Mesendoderm (in vitro differentiated cells): ENCODE measurements at regions not wholly inside any gene's neighbourhood (a gene's known extent, or its start where the extent isn't known, plus 50 kb on each side); places are given as distances from the start of the nearest gene placed in this dataset.

Experiments
- DNase-seq: peaks from one replicate; pipeline ENCODE4 v3.0.0; 2013
- H2AK5ac ChIP-seq: 2 replicates; pipeline ENCODE4 v1.6.1; 2013; ENCODE audit warnings: low read length, inconsistent platforms
- H2BK120ac ChIP-seq: 2 replicates; pipeline ENCODE4 v1.6.1; 2013; ENCODE audit warnings: low read depth, mild to moderate bottlenecking, low read length, moderate library complexity, mixed read lengths
- H2BK15ac ChIP-seq: replicated peaks from 2 replicates; pipeline ENCODE4 v1.6.1; 2013; ENCODE audit warnings: low read depth, mild to moderate bottlenecking, moderate library complexity
- H2BK5ac ChIP-seq: 2 replicates; pipeline ENCODE4 v1.6.1; 2013; ENCODE audit warnings: low read length, inconsistent platforms
- H3K18ac ChIP-seq: 2 replicates; pipeline ENCODE4 v1.6.1; 2013; ENCODE audit warnings: mild to moderate bottlenecking, low read length, mixed read lengths
- H3K23ac ChIP-seq: one replicate; pipeline ENCODE4 v1.6.1; 2013; ENCODE audit warnings: low read length
- H3K27ac ChIP-seq: 2 replicates; pipeline ENCODE4 v1.5.1; 2013; ENCODE audit warnings: low read depth, mild to moderate bottlenecking, inconsistent platforms, low read length, moderate library complexity
- H3K27me3 ChIP-seq: 2 replicates; pipeline ENCODE4 v1.6.1; 2013; ENCODE audit warnings: low read length, control low read depth, mild to moderate bottlenecking, inconsistent platforms; ENCODE audit not compliant: insufficient read depth, poor library complexity
- H3K36me3 ChIP-seq: 2 replicates; pipeline ENCODE4 v1.6.1; 2013; ENCODE audit warnings: low read length, inconsistent platforms; ENCODE audit not compliant: control insufficient read depth, insufficient read depth
- H3K4ac ChIP-seq: one replicate; pipeline ENCODE4 v1.6.1; 2013; ENCODE audit warnings: low read depth, mild to moderate bottlenecking, low read length, moderate library complexity
- H3K4me1 ChIP-seq: 2 replicates; pipeline ENCODE4 v1.6.1; 2013; ENCODE audit warnings: low read depth, low read length, inconsistent platforms; ENCODE audit not compliant: control insufficient read depth
- H3K4me2 ChIP-seq: 2 replicates; pipeline ENCODE4 v1.6.1; 2013; ENCODE audit warnings: low read length
- H3K4me3 ChIP-seq: 2 replicates; pipeline ENCODE4 v1.5.1; 2013; ENCODE audit warnings: mild to moderate bottlenecking, low read length
- H3K56ac ChIP-seq: one replicate; pipeline ENCODE4 v1.6.1; 2013; ENCODE audit warnings: low read length
- H3K79me1 ChIP-seq: 2 replicates; pipeline ENCODE4 v1.6.1; 2013; ENCODE audit warnings: low read length, inconsistent platforms
- H3K79me2 ChIP-seq: 2 replicates; pipeline ENCODE4 v1.6.1; 2013; ENCODE audit warnings: mild to moderate bottlenecking, low read length; ENCODE audit not compliant: control insufficient read depth, insufficient read depth
- H3K9ac ChIP-seq: 2 replicates; pipeline ENCODE4 v1.6.1; 2013; ENCODE audit warnings: low read length, inconsistent platforms
- H4K5ac ChIP-seq: one replicate; pipeline ENCODE4 v1.6.1; 2013; ENCODE audit warnings: low read length
- H4K8ac ChIP-seq: one replicate; pipeline ENCODE4 v1.6.1; 2013; ENCODE audit warnings: low read depth, mild to moderate bottlenecking, control low read depth, low read length, moderate library complexity
- WGBS: extraction: QIAGEN DNeasy Blood & Tissue Kit; methylation state at CpG from one replicate; pipeline ENCODE4 v1.1.7; 2013; ENCODE audit warnings: low lambda C conversion rate, missing lambda C conversion rate; ENCODE audit not compliant: insufficient coverage; ENCODE audit errors: extremely low coverage; 5-methylcytosine and 5-hydroxymethylcytosine counted together

GRCh38 chr12:107415071-107415470 is 270.5 kb upstream of the PWP1 start:
- Histone ChIP-seq H3K4me1 (no peaks in the 10 kb centered on the region), H2BK120ac (no peak overlapping the region), H3K23ac (no peak overlapping the region), H3K4me2 (no peak overlapping the region), H3K4ac (no peak overlapping the region), H3K18ac (no peak overlapping the region), H3K36me3 (no peaks in the 10 kb centered on the region), H4K8ac (no peak overlapping the region), H2BK5ac (no peak overlapping the region), H3K79me2 (no peaks in the 10 kb centered on the region), H2AK5ac (no peak overlapping the region), H4K5ac (no peak overlapping the region), H3K27me3 (no peaks in the 10 kb centered on the region), H3K27ac (no peak overlapping the region), H3K79me1 (no peaks in the 10 kb centered on the region), H3K9ac (no peak overlapping the region), H3K4me3 (no peak overlapping the region), H2BK15ac (no peak overlapping the region), H3K56ac (no peak overlapping the region)
- no CpG with 5 or more reads among the region's 7 CpGs for WGBS
- DNase-seq: no peak

- no peak overlapping the region for H2BK15ac ChIP-seq
- no peaks in the 10 kb centered on the region for H3K27me3 ChIP-seq
- no peak overlapping the region for H4K8ac ChIP-seq
- H3K4ac ChIP-seq: no peak overlapping the region
- H3K27ac ChIP-seq: no peak overlapping the region
- H3K79me2 ChIP-seq: no peaks in the 10 kb centered on the region
- no CpG with 5 or more reads among the region's 8 CpGs for WGBS
- H3K36me3 ChIP-seq: no peaks in the 10 kb centered on the region
- H4K5ac ChIP-seq: no peak overlapping the region
- no peak for DNase-seq
- no peaks in the 10 kb centered on the region for H3K4me1 ChIP-seq
- no peak overlapping the region for H2AK5ac ChIP-seq
- no peak overlapping the region for H3K4me2 ChIP-seq
- no peak overlapping the region for H2BK120ac ChIP-seq
- no peak overlapping the region for H3K9ac ChIP-seq
- H3K79me1 ChIP-seq: no peaks in the 10 kb centered on the region
- H3K56ac ChIP-seq: no peak overlapping the region
- no peak overlapping the region for H2BK5ac ChIP-seq
- H3K18ac ChIP-seq: no peak overlapping the region
- H3K4me3 ChIP-seq: no peak overlapping the region
- no peak overlapping the region for H3K23ac ChIP-seq
These were observed 269.8 kb upstream of the PWP1 start for GRCh38 chr12:107415834-107416233.

GRCh38 chr12:107417004-107417403 is 268.6 kb upstream of the PWP1 start:
- no peak overlapping the region for H3K18ac ChIP-seq
- H4K8ac ChIP-seq: no peak overlapping the region
- no peak overlapping the region for H3K27ac ChIP-seq
- no peak overlapping the region for H3K56ac ChIP-seq
- H2BK5ac ChIP-seq: no peak overlapping the region
- no peak overlapping the region for H2BK15ac ChIP-seq
- H2BK120ac ChIP-seq: no peak overlapping the region
- no peaks in the 10 kb centered on the region for H3K4me1 ChIP-seq
- H3K36me3 ChIP-seq: no peaks in the 10 kb centered on the region
- no peak overlapping the region for H3K4ac ChIP-seq
- no CpG with 5 or more reads among the region's 5 CpGs for WGBS
- no peak overlapping the region for H3K4me2 ChIP-seq
- H3K79me2 ChIP-seq: no peaks in the 10 kb centered on the region
- H3K23ac ChIP-seq: no peak overlapping the region
- no peaks in the 10 kb centered on the region for H3K79me1 ChIP-seq
- DNase-seq: no peak
- H3K9ac ChIP-seq: no peak overlapping the region
- no peak overlapping the region for H2AK5ac ChIP-seq
- no peak overlapping the region for H4K5ac ChIP-seq
- no peaks in the 10 kb centered on the region for H3K27me3 ChIP-seq
- H3K4me3 ChIP-seq: no peak overlapping the region

GRCh38 chr12:107418981-107419380 is 266.6 kb upstream of the PWP1 start:
- no peak overlapping the region for H4K5ac ChIP-seq
- no peaks in the 10 kb centered on the region for H3K4me1 ChIP-seq
- H3K27ac ChIP-seq: no peak overlapping the region
- no peak overlapping the region for H2BK15ac ChIP-seq
- H2BK5ac ChIP-seq: no peak overlapping the region
- no peak overlapping the region for H4K8ac ChIP-seq
- no peak overlapping the region for H3K4me2 ChIP-seq
- no peak overlapping the region for H3K9ac ChIP-seq
- H3K4ac ChIP-seq: no peak overlapping the region
- no peaks in the 10 kb centered on the region for H3K36me3 ChIP-seq
- no peak overlapping the region for H3K4me3 ChIP-seq
- H2BK120ac ChIP-seq: no peak overlapping the region
- no peak overlapping the region for H3K23ac ChIP-seq
- no peak for DNase-seq
- H2AK5ac ChIP-seq: no peak overlapping the region
- no peaks in the 10 kb centered on the region for H3K27me3 ChIP-seq
- no peaks in the 10 kb centered on the region for H3K79me1 ChIP-seq
- no peak overlapping the region for H3K56ac ChIP-seq
- no peaks in the 10 kb centered on the region for H3K79me2 ChIP-seq
- no peak overlapping the region for H3K18ac ChIP-seq

- no peak overlapping the region for H3K18ac ChIP-seq
- H2BK120ac ChIP-seq: no peak overlapping the region
- no peaks in the 10 kb centered on the region for H3K27me3 ChIP-seq
- H3K27ac ChIP-seq: no peak overlapping the region
- H2BK5ac ChIP-seq: no peak overlapping the region
- no peaks in the 10 kb centered on the region for H3K79me1 ChIP-seq
- no peaks in the 10 kb centered on the region for H3K79me2 ChIP-seq
- no peak overlapping the region for H3K4me3 ChIP-seq
- H3K56ac ChIP-seq: no peak overlapping the region
- H3K4ac ChIP-seq: no peak overlapping the region
- DNase-seq: no peak
- WGBS: no CpG with 5 or more reads among the region's 5 CpGs
- no peak overlapping the region for H3K9ac ChIP-seq
- no peak overlapping the region for H2BK15ac ChIP-seq
- no peak overlapping the region for H4K8ac ChIP-seq
- no peak overlapping the region for H3K4me2 ChIP-seq
- no peak overlapping the region for H2AK5ac ChIP-seq
- no peaks in the 10 kb centered on the region for H3K4me1 ChIP-seq
- no peaks in the 10 kb centered on the region for H3K36me3 ChIP-seq
- no peak overlapping the region for H4K5ac ChIP-seq
- no peak overlapping the region for H3K23ac ChIP-seq
These were observed 262.1 kb upstream of the PWP1 start for GRCh38 chr12:107423531-107423930.

- Histone ChIP-seq H3K79me1 (no peaks in the 10 kb centered on the region), H3K27ac (no peak overlapping the region), H3K4me1 (no peaks in the 10 kb centered on the region), H2BK15ac (no peak overlapping the region), H4K5ac (no peak overlapping the region), H3K4me2 (no peak overlapping the region), H3K36me3 (no peaks in the 10 kb centered on the region), H4K8ac (no peak overlapping the region), H2BK5ac (no peak overlapping the region), H2BK120ac (no peak overlapping the region), H3K79me2 (no peaks in the 10 kb centered on the region), H3K18ac (no peak overlapping the region), H3K9ac (no peak overlapping the region), H3K4me3 (no peak overlapping the region), H2AK5ac (no peak overlapping the region), H3K27me3 (no peaks in the 10 kb centered on the region), H3K56ac (no peak overlapping the region), H3K4ac (no peak overlapping the region), H3K23ac (no peak overlapping the region)
- WGBS: no CpG with 5 or more reads among the region's 7 CpGs
- DNase-seq: no peak
These were observed 256.4 kb upstream of the PWP1 start for GRCh38 chr12:107429006-107429705.
